ENCODE measurements at regions not wholly inside any gene's neighbourhood (a gene's known extent, or its start where the extent isn't known, plus 50 kb on each side); places are given as distances from the start of the nearest gene placed in this dataset.
A peak's percentile ranks its signal among the peaks of the same experiment; 100 is the strongest.

DNA sequence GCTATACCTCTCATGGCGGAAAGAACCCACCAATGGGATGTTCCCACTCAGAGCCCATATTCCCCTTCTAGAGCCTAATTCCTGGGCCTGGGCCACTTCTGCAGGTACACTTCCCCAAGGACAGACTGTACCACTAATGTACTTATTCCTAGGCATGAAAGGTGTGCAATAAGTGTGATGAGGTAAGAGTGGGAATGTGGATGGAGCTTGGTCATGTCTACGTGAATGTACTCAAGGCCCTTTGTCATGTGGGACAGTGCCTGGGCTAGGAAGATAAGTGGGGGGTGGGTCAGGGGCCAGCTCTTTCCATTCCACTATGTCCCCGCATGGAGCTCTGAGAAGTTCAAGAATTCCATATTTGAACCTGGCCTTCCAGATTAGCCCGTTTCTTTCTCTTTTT lies 63.4 kb upstream of the FUT8 start:
- TF ChIP-seq, protein P1, sequence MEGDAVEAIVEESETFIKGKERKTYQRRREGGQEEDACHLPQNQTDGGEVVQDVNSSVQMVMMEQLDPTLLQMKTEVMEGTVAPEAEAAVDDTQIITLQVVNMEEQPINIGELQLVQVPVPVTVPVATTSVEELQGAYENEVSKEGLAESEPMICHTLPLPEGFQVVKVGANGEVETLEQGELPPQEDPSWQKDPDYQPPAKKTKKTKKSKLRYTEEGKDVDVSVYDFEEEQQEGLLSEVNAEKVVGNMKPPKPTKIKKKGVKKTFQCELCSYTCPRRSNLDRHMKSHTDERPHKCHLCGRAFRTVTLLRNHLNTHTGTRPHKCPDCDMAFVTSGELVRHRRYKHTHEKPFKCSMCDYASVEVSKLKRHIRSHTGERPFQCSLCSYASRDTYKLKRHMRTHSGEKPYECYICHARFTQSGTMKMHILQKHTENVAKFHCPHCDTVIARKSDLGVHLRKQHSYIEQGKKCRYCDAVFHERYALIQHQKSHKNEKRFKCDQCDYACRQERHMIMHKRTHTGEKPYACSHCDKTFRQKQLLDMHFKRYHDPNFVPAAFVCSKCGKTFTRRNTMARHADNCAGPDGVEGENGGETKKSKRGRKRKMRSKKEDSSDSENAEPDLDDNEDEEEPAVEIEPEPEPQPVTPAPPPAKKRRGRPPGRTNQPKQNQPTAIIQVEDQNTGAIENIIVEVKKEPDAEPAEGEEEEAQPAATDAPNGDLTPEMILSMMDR (IDR thresholded peaks at IDR 0.05; ENCODE audit: insufficient read depth, low read length, severe bottlenecking), result no peak
- DNase-seq (ENCODE audit: low read depth), result no peak
- Histone ChIP-seq H3K27me3 (ENCODE audit: control insufficient read depth, insufficient read depth, low read length) (no peaks in the 10 kb centered on the region), H3K4me3 (ENCODE audit: low read depth, low read length) (no peak overlapping the region), H3K36me3 (ENCODE audit: control insufficient read depth, insufficient read depth, low read length) (no peaks in the 10 kb centered on the region)
- no peak for FAIRE-seq

- TF ChIP-seq, protein P1 (IDR thresholded peaks at IDR 0.05; ENCODE audit: insufficient read depth, low read length, severe bottlenecking), result no peak
- DNase-seq (ENCODE audit: low read depth), result no peak
- Histone ChIP-seq H3K36me3 (ENCODE audit: control insufficient read depth, insufficient read depth, low read length) (no peaks in the 10 kb centered on the region), H3K4me3 (ENCODE audit: low read depth, low read length) (no peak overlapping the region), H3K27me3 (ENCODE audit: control insufficient read depth, insufficient read depth, low read length) (no peaks in the 10 kb centered on the region)
- FAIRE-seq, result no peak
These were observed 60.9 kb upstream of the FUT8 start for GRCh38 chr14:65351493-65352194.

DNA sequence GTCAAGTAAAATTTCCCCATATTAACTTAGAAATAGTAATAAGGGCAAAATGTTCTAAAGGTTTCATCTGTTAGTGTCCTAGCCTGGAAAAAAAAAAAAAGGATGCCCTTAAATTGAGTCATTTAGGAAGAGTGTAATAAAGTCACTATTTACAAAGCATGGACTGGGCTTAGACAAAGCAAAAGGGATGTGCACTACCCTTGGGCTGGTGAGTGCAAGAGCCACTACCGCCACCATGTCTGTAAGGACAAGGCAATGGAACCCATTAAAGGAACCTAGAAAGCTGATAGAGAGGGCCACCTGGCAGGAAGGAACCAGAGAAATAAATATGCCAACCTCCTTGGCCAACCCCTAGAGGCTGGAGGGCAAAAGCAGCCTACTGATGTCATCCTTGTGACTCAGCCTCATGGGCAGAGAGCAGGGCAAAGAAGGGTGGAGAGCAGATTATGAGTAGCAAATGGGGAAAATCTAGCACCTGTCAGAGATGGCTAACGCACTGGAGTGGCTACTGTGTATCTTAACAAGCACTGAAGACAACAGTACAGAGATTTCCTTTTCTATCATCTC lies 59.5 kb upstream of the FUT8 start:
- Histone ChIP-seq H3K36me3 (ENCODE audit: control insufficient read depth, insufficient read depth, low read length) (no peaks in the 10 kb centered on the region), H3K27me3 (ENCODE audit: control insufficient read depth, insufficient read depth, low read length) (no peaks in the 10 kb centered on the region), H3K4me3 (ENCODE audit: low read depth, low read length) (no peak overlapping the region)
- DNase-seq (ENCODE audit: low read depth), result peak; percentile 92
- peak; percentile 77 for FAIRE-seq
- TF ChIP-seq, protein P1 (IDR thresholded peaks at IDR 0.05; ENCODE audit: insufficient read depth, low read length, severe bottlenecking), result peak; percentile 7

- no peak overlapping the region for H3K4me3 ChIP-seq (ENCODE audit: low read depth, low read length)
- no peak for DNase-seq (ENCODE audit: low read depth)
- no peaks in the 10 kb centered on the region for H3K27me3 ChIP-seq (ENCODE audit: control insufficient read depth, insufficient read depth, low read length)
- no peak for FAIRE-seq
- TF ChIP-seq, protein P1 (IDR thresholded peaks at IDR 0.05; ENCODE audit: insufficient read depth, low read length, severe bottlenecking), result no peak
- no peaks in the 10 kb centered on the region for H3K36me3 ChIP-seq (ENCODE audit: control insufficient read depth, insufficient read depth, low read length)
These were observed 58.4 kb upstream of the FUT8 start for GRCh38 chr14:65354131-65354530.

GRCh38 chr14:65354715-65355114 lies 57.8 kb upstream of the FUT8 start:
- TF ChIP-seq, protein P1 (IDR thresholded peaks at IDR 0.05; ENCODE audit: insufficient read depth, low read length, severe bottlenecking), result no peak
- Histone ChIP-seq H3K36me3 (ENCODE audit: control insufficient read depth, insufficient read depth, low read length) (no peaks in the 10 kb centered on the region), H3K27me3 (ENCODE audit: control insufficient read depth, insufficient read depth, low read length) (no peaks in the 10 kb centered on the region), H3K4me3 (ENCODE audit: low read depth, low read length) (no peak overlapping the region)
- peak; percentile 82 for DNase-seq (ENCODE audit: low read depth)
- FAIRE-seq, result no peak

All from bronchial epithelial cell (primary cell).